H1 (cell line): ENCODE measurements at regions not wholly inside any gene's neighbourhood (a gene's known extent, or its start where the extent isn't known, plus 50 kb on each side); places are given as distances from the start of the nearest gene placed in this dataset.

ENCODE experiments used
- CTCF ChIA-PET: fragments of 300-600 bp; sonication (Branson Sonifier 250); formaldehyde crosslinking; loops from one replicate; lab custom pipeline; 2021; ENCODE audit not compliant: partially characterized antibody; lab: Charles Lee
- POLR2A ChIA-PET: fragments of 300-600 bp; sonication (Branson Sonifier 250); formaldehyde crosslinking; loops from one replicate; lab custom pipeline; 2021; ENCODE audit warnings: inconsistent platforms; ENCODE audit not compliant: partially characterized antibody; lab: Charles Lee
- DNase-seq, 2 experiments: peaks; one replicate each; pipeline versions ENCODE4 v3.0.0 to v3.0.0-alpha.2; 2010 to 2022; ENCODE audit warnings: low spot score in 2 of 2, low read depth in 1 of 2, mixed read lengths in 1 of 2
- FAIRE-seq: peaks from 2 replicates; lab custom pipeline; 2011; peaks lifted over from hg19 to GRCh38; lab: Jason Lieb, UNC
- H2AFZ ChIP-seq: 2 replicates; pipeline ENCODE4 v1.8.1; 2012; ENCODE audit warnings: low read length, inconsistent platforms
- H2AK5ac ChIP-seq: 2 replicates; pipeline ENCODE4 v1.6.1; 2013; ENCODE audit warnings: low read depth, low read length
- H2BK120ac ChIP-seq: replicated peaks from 2 replicates; pipeline ENCODE3; 2013; ENCODE audit warnings: low read depth, low read length, inconsistent platforms
- H2BK12ac ChIP-seq: 2 replicates; pipeline ENCODE4 v1.6.1; 2013; ENCODE audit warnings: low read depth, low read length
- H2BK15ac ChIP-seq: 2 replicates; pipeline ENCODE4 v1.6.1; 2013; ENCODE audit warnings: low read length
- H2BK20ac ChIP-seq: 2 replicates; pipeline ENCODE4 v1.6.1; 2013; ENCODE audit warnings: low read length
- H2BK5ac ChIP-seq: 2 replicates; pipeline ENCODE4 v1.6.1; 2013; ENCODE audit warnings: low read depth, low read length
- H3K14ac ChIP-seq: 2 replicates; pipeline ENCODE4 v1.6.1; 2013; ENCODE audit warnings: inconsistent platforms; ENCODE audit not compliant: insufficient read length
- H3K18ac ChIP-seq: 2 replicates; pipeline ENCODE4 v1.6.1; 2013; ENCODE audit warnings: low read length; ENCODE audit errors: extremely low read depth
- H3K23ac ChIP-seq: 2 replicates; pipeline ENCODE4 v1.6.1; 2013; ENCODE audit warnings: inconsistent platforms; ENCODE audit not compliant: insufficient read length
- H3K23me2 ChIP-seq: 2 replicates; pipeline ENCODE4 v1.6.1; 2013; ENCODE audit warnings: low read depth, low read length
- H3K27ac ChIP-seq: 2 replicates; pipeline ENCODE4 v1.6.1; 2011; ENCODE audit warnings: low read depth, low read length, inconsistent platforms
- H3K27me3 ChIP-seq, 4 experiments: replicated peaks in 1 of 4; 1 replicate in 1 of 4; 2 replicates in 3 of 4; pipeline versions ENCODE4 v1.6.1 to v1.8.1; 2011 to 2013; ENCODE audit warnings: low read length in 3 of 4, mild to moderate bottlenecking in 3 of 4, inconsistent platforms in 2 of 4, mixed read lengths in 2 of 4, moderate library complexity in 1 of 4; ENCODE audit not compliant: control insufficient read depth in 3 of 4, insufficient read depth in 3 of 4; ENCODE audit errors: extremely low read depth in 1 of 4
- H3K36me3 ChIP-seq, 4 experiments: 2 replicates each; pipeline versions ENCODE4 v1.6.1 to v1.8.1; 2011 to 2013; ENCODE audit warnings: mild to moderate bottlenecking in 4 of 4, low read length in 3 of 4, moderate library complexity in 2 of 4, control low read depth in 1 of 4, inconsistent platforms in 1 of 4; ENCODE audit not compliant: insufficient read depth in 4 of 4, control insufficient read depth in 2 of 4
- H3K4ac ChIP-seq: replicated peaks from 2 replicates; pipeline ENCODE3; 2013; ENCODE audit warnings: low read length, low read depth, mixed read lengths, inconsistent platforms; ENCODE audit not compliant: insufficient read length
- H3K4me1 ChIP-seq, 4 experiments: replicated peaks in 1 of 4; 1 replicate in 1 of 4; 2 replicates in 3 of 4; pipeline versions ENCODE4 v1.6.1 to v1.8.1; 2011 to 2013; ENCODE audit warnings: low read length in 3 of 4, inconsistent platforms in 2 of 4, mixed read lengths in 1 of 4; ENCODE audit not compliant: insufficient read depth in 4 of 4, control insufficient read depth in 3 of 4
- H3K4me2 ChIP-seq, 2 experiments: 2 replicates each; pipeline versions ENCODE4 v1.6.1 to v1.8.1; 2011 to 2013; ENCODE audit warnings: low read depth in 2 of 2, low read length in 2 of 2, control low read depth in 1 of 2, inconsistent platforms in 1 of 2, mild to moderate bottlenecking in 1 of 2; ENCODE audit not compliant: insufficient read depth in 1 of 2
- H3K4me3 ChIP-seq, 4 experiments: fragments of 200-600, 300-600 bp in 1 of 4; sonication (generic), shearing (Covaris generic), sonication (Bioruptor Twin) in 1 of 4; 2 replicates each; pipeline versions ENCODE4 v1.5.1 to v1.8.1; 2011 to 2016; ENCODE audit warnings: low read length in 4 of 4, low read depth in 3 of 4, control low read depth in 2 of 4, inconsistent platforms in 2 of 4, mild to moderate bottlenecking in 2 of 4, mixed read lengths in 1 of 4, moderate library complexity in 1 of 4; ENCODE audit not compliant: insufficient read depth in 2 of 4; ENCODE audit errors: extremely low read depth in 1 of 4
- H3K56ac ChIP-seq: replicated peaks from 2 replicates; pipeline ENCODE3; 2013; ENCODE audit warnings: low read depth, mild to moderate bottlenecking, mixed read lengths, low read length, inconsistent platforms; ENCODE audit not compliant: insufficient read length
- H3K79me1 ChIP-seq: 2 replicates; pipeline ENCODE4 v1.6.1; 2013; ENCODE audit warnings: low read depth, low read length, control low read depth
- H3K79me2 ChIP-seq, 2 experiments: 2 replicates each; pipeline versions ENCODE4 v1.6.1 to v1.8.1; 2012 to 2013; ENCODE audit warnings: low read length in 2 of 2, mild to moderate bottlenecking in 2 of 2, inconsistent platforms in 1 of 2; ENCODE audit not compliant: insufficient read depth in 2 of 2, control insufficient read depth in 1 of 2
- H3K9ac ChIP-seq, 4 experiments: replicated peaks in 1 of 4; 1 replicate in 1 of 4; 2 replicates in 3 of 4; pipeline versions ENCODE4 v1.6.1 to v1.8.1; 2011 to 2013; ENCODE audit warnings: low read depth in 3 of 4, low read length in 3 of 4, control low read depth in 2 of 4, mild to moderate bottlenecking in 2 of 4, moderate library complexity in 2 of 4, inconsistent platforms in 1 of 4; ENCODE audit errors: extremely low read depth in 1 of 4
- H3K9me3 ChIP-seq, 2 experiments: 2 replicates each; pipeline versions ENCODE4 v1.6.1 to v1.8.1; 2012 to 2013; ENCODE audit warnings: mild to moderate bottlenecking in 2 of 2, moderate library complexity in 2 of 2, control low read depth in 1 of 2, inconsistent platforms in 1 of 2, low read depth in 1 of 2, low read length in 1 of 2, mixed read lengths in 1 of 2; ENCODE audit not compliant: insufficient read depth in 2 of 2
- H4K20me1 ChIP-seq, 2 experiments: replicated peaks in 1 of 2; 2 replicates each; pipeline versions ENCODE3 to v1.8.1; 2011 to 2013; ENCODE audit warnings: inconsistent platforms in 2 of 2, low read length in 2 of 2, mild to moderate bottlenecking in 1 of 2; ENCODE audit not compliant: insufficient read depth in 2 of 2, control insufficient read depth in 1 of 2
- H4K5ac ChIP-seq: 2 replicates; pipeline ENCODE4 v1.6.1; 2013; ENCODE audit warnings: low read length, low read depth, mixed read lengths, inconsistent platforms; ENCODE audit not compliant: insufficient read length
- H4K8ac ChIP-seq: 2 replicates; pipeline ENCODE4 v1.8.0; 2013; ENCODE audit warnings: mild to moderate bottlenecking, moderate library complexity, low read length, inconsistent platforms; ENCODE audit not compliant: insufficient read depth; ENCODE audit errors: extremely low read depth
- H4K91ac ChIP-seq: replicated peaks from 2 replicates; pipeline ENCODE3; 2013; ENCODE audit warnings: low read length, mixed read lengths, inconsistent platforms; ENCODE audit not compliant: insufficient read length
- ASH2L ChIP-seq: fragments of 200-600, 300-600 bp; sonication (generic); IDR thresholded peaks from one replicate; pipeline ENCODE4 v1.7.1; 2017; ENCODE audit warnings: low read length
- BCL11A ChIP-seq, 2 experiments: IDR thresholded peaks; one replicate each; pipeline ENCODE4 v1.6.1; 2011; ENCODE audit warnings: low read depth in 2 of 2, low read length in 2 of 2, mild to moderate bottlenecking in 2 of 2
- CHD1 ChIP-seq: IDR thresholded peaks from 2 replicates; pipeline ENCODE4 v1.6.1; 2012; ENCODE audit warnings: low read depth, low read length, improper control_type of control experiment
- HDAC6 ChIP-seq: IDR thresholded peaks from one replicate; pipeline ENCODE4 v1.7.1; 2012; ENCODE audit warnings: low read depth, mild to moderate bottlenecking, inconsistent platforms, low read length, moderate library complexity
- MAFK ChIP-seq: IDR thresholded peaks from 2 replicates; pipeline ENCODE4 v1.6.1; 2012; ENCODE audit warnings: low read depth, mild to moderate bottlenecking, improper control_type of control experiment, low read length
- RNF2 ChIP-seq: fragments of 200-900, 300-1000 bp; sonication (generic); IDR thresholded peaks from 2 replicates; pipeline ENCODE4 v1.7.1; 2016; ENCODE audit warnings: borderline replicate concordance, low read depth, mild to moderate bottlenecking, antibody characterized with exemption, low read length; ENCODE audit not compliant: poor library complexity, severe bottlenecking; ENCODE audit errors: missing control alignments
- SAP30 ChIP-seq: fragments of 300-600 bp; sonication (generic); IDR thresholded peaks from 2 replicates; pipeline ENCODE4 v1.7.1; 2012; ENCODE audit warnings: low read length, moderate library complexity, mild to moderate bottlenecking, inconsistent platforms; ENCODE audit not compliant: insufficient read depth, insufficient replicate concordance
- SP2 ChIP-seq: IDR thresholded peaks from 2 replicates; pipeline ENCODE4 v1.6.1; 2012; ENCODE audit warnings: mild to moderate bottlenecking, low read length, inconsistent platforms
- SP4 ChIP-seq: IDR thresholded peaks from 2 replicates; pipeline ENCODE4 v1.6.1; 2012; ENCODE audit warnings: low read length, inconsistent platforms
- TBP ChIP-seq: IDR thresholded peaks from 2 replicates; pipeline ENCODE4 v1.6.1; 2011; ENCODE audit warnings: low read depth, low read length, improper control_type of control experiment
- WGBS, 2 experiments: shearing (Covaris generic) in 1 of 2; methylation state at CpG; one replicate each; pipeline versions ENCODE4 v1.1.6 to v1.1.7; 2013 to 2015; ENCODE audit warnings: low lambda C conversion rate in 2 of 2, mixed read lengths in 2 of 2, inconsistent platforms in 1 of 2, low coverage in 1 of 2, missing lambda C conversion rate in 1 of 2; ENCODE audit not compliant: insufficient replicate concordance in 2 of 2, insufficient coverage in 1 of 2, insufficient read length in 1 of 2; ENCODE audit errors: extremely low coverage in 1 of 2, missing lambda C conversion rate in 1 of 2; 5-methylcytosine and 5-hydroxymethylcytosine counted together

- ChIA-PET CTCF (no interaction called here), POLR2A (no interaction called here)
- H3K27me3 ChIP-seq: no peaks in the 10 kb centered on the region
- FAIRE-seq (no peak), DNase-seq (no peak)
- no peak overlapping the region for H3K4me2 ChIP-seq
- no peak overlapping the region for H2BK12ac ChIP-seq
- TF ChIP-seq TBP (no peak), CHD1 (no peak), SP2 (no peak), SAP30 (no peak), SP4 (no peak), ASH2L (no peak), HDAC6 (no peak), BCL11A (IDR thresholded peaks at IDR 0.05; ENCODE audit: low read depth in 2 of 2, low read length in 2 of 2) (no peak), MAFK (no peak), RNF2 (no peak)
- no peak overlapping the region for H2AK5ac ChIP-seq
- H4K8ac ChIP-seq: no peak overlapping the region
- H4K20me1 ChIP-seq: no peaks in the 10 kb centered on the region
- H3K79me1 ChIP-seq: no peaks in the 10 kb centered on the region
- no peak overlapping the region for H3K4me3 ChIP-seq
- no peaks in the 10 kb centered on the region for H3K23me2 ChIP-seq
- no peak overlapping the region for H3K4ac ChIP-seq
- H4K5ac ChIP-seq: no peak overlapping the region
- H3K27ac ChIP-seq: no peak overlapping the region
- H3K18ac ChIP-seq: no peak overlapping the region
- no peaks in the 10 kb centered on the region for H3K79me2 ChIP-seq
- no peak overlapping the region for H4K91ac ChIP-seq
- no peak overlapping the region for H3K23ac ChIP-seq
- no peak overlapping the region for H3K9ac ChIP-seq
- H2BK15ac ChIP-seq: no peak overlapping the region
- no peak overlapping the region for H2BK120ac ChIP-seq
- H2BK20ac ChIP-seq: no peak overlapping the region
- no peaks in the 10 kb centered on the region for H3K36me3 ChIP-seq
- no peak overlapping the region for H3K14ac ChIP-seq
- WGBS, 2 experiments: 85% methylated on average over 6 of the region's 6 CpGs; no CpG with 5 or more reads in 1 of the 2 experiments
- no peaks in the 10 kb centered on the region for H3K4me1 ChIP-seq
- no peaks in the 10 kb centered on the region for H3K9me3 ChIP-seq
- no peak overlapping the region for H2BK5ac ChIP-seq
- H2AFZ ChIP-seq: no peak overlapping the region
- no peak overlapping the region for H3K56ac ChIP-seq
Measured at GRCh38 chr7:50153995-50154394, 60.9 kb upstream of the ZPBP start.
